Osteoblast (primary cell): ENCODE measurements at regions not wholly inside any gene's neighbourhood (a gene's known extent, or its start where the extent isn't known, plus 50 kb on each side); places are given as distances from the start of the nearest gene placed in this dataset.

ENCODE experiments used
- DNase-seq: peaks from one replicate; pipeline ENCODE4 v3.0.0; 2011; ENCODE audit warnings: low spot score, mixed read lengths; ENCODE audit not compliant: insufficient read length; ENCODE audit errors: missing footprints
- H2AFZ ChIP-seq: 2 replicates; pipeline ENCODE4 v1.6.0; 2011; ENCODE audit warnings: mild to moderate bottlenecking, low read length
- H3K27ac ChIP-seq: 2 replicates; pipeline ENCODE4 v1.5.1; 2011; ENCODE audit warnings: mild to moderate bottlenecking, low read depth, low read length, moderate library complexity
- H3K27me3 ChIP-seq: 2 replicates; pipeline ENCODE4 v1.6.0; 2012; ENCODE audit warnings: mild to moderate bottlenecking, control low read depth, inconsistent platforms, low read length, moderate library complexity; ENCODE audit not compliant: insufficient read depth
- H3K36me3 ChIP-seq: 2 replicates; pipeline ENCODE4 v1.5.1; 2011; ENCODE audit warnings: mild to moderate bottlenecking, low read length, control low read depth, moderate library complexity; ENCODE audit not compliant: insufficient read depth
- H3K4me1 ChIP-seq: 2 replicates; pipeline ENCODE4 v1.5.1; 2011; ENCODE audit warnings: mild to moderate bottlenecking, low read length, control low read depth, moderate library complexity; ENCODE audit not compliant: insufficient read depth
- H3K4me2 ChIP-seq: 2 replicates; pipeline ENCODE4 v1.6.0; 2011; ENCODE audit warnings: mild to moderate bottlenecking, low read length; ENCODE audit not compliant: insufficient read depth
- H3K4me3 ChIP-seq: fragments of 200-600 bp; sonication (generic); 3 replicates; pipeline ENCODE4 v1.5.1; 2012; ENCODE audit warnings: mild to moderate bottlenecking, low read length, inconsistent platforms; ENCODE audit not compliant: insufficient read depth
- H3K79me2 ChIP-seq: 2 replicates; pipeline ENCODE4 v1.6.0; 2012; ENCODE audit warnings: mild to moderate bottlenecking, low read length, control low read depth, inconsistent platforms; ENCODE audit not compliant: insufficient read depth
- H3K9me3 ChIP-seq: 2 replicates; pipeline ENCODE4 v1.5.1; 2011; ENCODE audit warnings: low read depth, low read length, control low read depth
- H4K20me1 ChIP-seq: 2 replicates; pipeline ENCODE4 v1.6.0; 2012; ENCODE audit warnings: mild to moderate bottlenecking, low read length, control low read depth; ENCODE audit not compliant: insufficient read depth
- CTCF ChIP-seq: IDR thresholded peaks from 2 replicates; pipeline ENCODE4 v1.5.1; 2011; ENCODE audit warnings: mild to moderate bottlenecking, low read depth, low read length, moderate library complexity; ENCODE audit errors: extremely low read depth

- no peak overlapping the region for H3K27ac ChIP-seq
- no peaks in the 10 kb centered on the region for H3K27me3 ChIP-seq
- H3K4me2 ChIP-seq: no peak overlapping the region
- H3K4me1 ChIP-seq: no peaks in the 10 kb centered on the region
- no peak overlapping the region for H2AFZ ChIP-seq
- no peak for TF ChIP-seq CTCF
- H3K36me3 ChIP-seq: no peaks in the 10 kb centered on the region
- H3K4me3 ChIP-seq: no peak overlapping the region
- no peak for DNase-seq
- no peaks in the 10 kb centered on the region for H3K79me2 ChIP-seq
- no peaks in the 10 kb centered on the region for H3K9me3 ChIP-seq
- no peaks in the 10 kb centered on the region for H4K20me1 ChIP-seq
These were observed 484.3 kb upstream of the KLHL29 start for GRCh38 chr2:22900674-22901073.

GRCh38 chr2:22901471-22902179 lies 483.4 kb upstream of the KLHL29 start:
- H3K27me3 ChIP-seq: no peaks in the 10 kb centered on the region
- no peak overlapping the region for H3K27ac ChIP-seq
- H3K9me3 ChIP-seq: no peaks in the 10 kb centered on the region
- no peak overlapping the region for H2AFZ ChIP-seq
- DNase-seq: no peak
- no peaks in the 10 kb centered on the region for H4K20me1 ChIP-seq
- no peaks in the 10 kb centered on the region for H3K36me3 ChIP-seq
- no peaks in the 10 kb centered on the region for H3K4me1 ChIP-seq
- H3K4me2 ChIP-seq: no peak overlapping the region
- no peaks in the 10 kb centered on the region for H3K79me2 ChIP-seq
- no peak overlapping the region for H3K4me3 ChIP-seq
- no peak for TF ChIP-seq CTCF

GRCh38 chr2:22902180-22902550 lies 482.8 kb upstream of the KLHL29 start:
- Histone ChIP-seq H3K4me1 (no peaks in the 10 kb centered on the region), H3K79me2 (no peaks in the 10 kb centered on the region), H3K4me2 (no peak overlapping the region), H2AFZ (no peak overlapping the region), H3K4me3 (no peak overlapping the region), H3K27me3 (no peaks in the 10 kb centered on the region), H3K36me3 (no peaks in the 10 kb centered on the region), H3K9me3 (no peaks in the 10 kb centered on the region), H4K20me1 (no peaks in the 10 kb centered on the region), H3K27ac (no peak overlapping the region)
- DNase-seq: no peak
- TF ChIP-seq CTCF: no peak

GRCh38 chr2:22902662-22903165 lies 482.3 kb upstream of the KLHL29 start:
- Histone ChIP-seq H3K9me3 (no peaks in the 10 kb centered on the region), H3K27ac (no peak overlapping the region), H3K4me2 (no peak overlapping the region), H2AFZ (no peak overlapping the region), H3K4me1 (no peaks in the 10 kb centered on the region), H3K27me3 (no peaks in the 10 kb centered on the region), H4K20me1 (no peaks in the 10 kb centered on the region), H3K79me2 (no peaks in the 10 kb centered on the region), H3K36me3 (no peaks in the 10 kb centered on the region), H3K4me3 (no peak overlapping the region)
- no peak for DNase-seq
- no peak for TF ChIP-seq CTCF
